Forelimb muscle (tissue), 1 donor: ENCODE measurements at regions not wholly inside any gene's neighbourhood (a gene's known extent, or its start where the extent isn't known, plus 50 kb on each side); places are given as distances from the start of the nearest gene placed in this dataset.

Experiments
- DNase-seq: peaks from one replicate; pipeline ENCODE4 v3.0.0-alpha.2; 2013; ENCODE audit warnings: low read depth

DNA sequence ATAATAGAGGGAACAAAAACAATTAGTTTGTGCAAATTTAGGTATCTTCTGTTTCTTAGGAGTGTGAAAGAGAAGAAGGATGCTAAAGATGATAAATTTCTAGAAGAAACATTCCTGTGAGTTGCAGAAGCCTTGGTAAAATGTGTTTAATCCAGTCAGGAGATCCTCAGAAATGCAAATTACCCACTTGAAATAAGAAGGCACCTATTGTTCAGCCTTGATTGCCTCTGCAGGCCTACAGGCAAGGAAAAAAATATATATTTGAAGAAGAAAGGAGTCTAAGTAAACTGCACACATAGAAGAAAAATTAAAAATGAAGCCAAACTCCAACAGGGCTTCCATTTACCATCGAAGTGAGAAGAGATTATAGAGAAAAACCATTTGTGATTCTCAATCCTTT is 51.0 kb upstream of the LHX8 start:
- no peak for DNase-seq

- no peak for DNase-seq
Measured at GRCh38 chr1:75083848-75084514, 50.2 kb upstream of the LHX8 start.
